Spleen (tissue), 7 donors: ENCODE measurements at regions not wholly inside any gene's neighbourhood (a gene's known extent, or its start where the extent isn't known, plus 50 kb on each side); places are given as distances from the start of the nearest gene placed in this dataset.

Experiments
- POLR2AphosphoS5 ChIP-seq, 3 donors: sonication (generic); formaldehyde crosslinking; IDR thresholded peaks; one replicate each; pipeline ENCODE4 v1.5.1; 2017; ENCODE audit warnings: antibody characterized with exemption in 3 of 3
- TF ChIP-seq, protein P1 (sequence below), 11 experiments: fragments of 200-600 bp in 7 of 11; fragments of 450-650 bp in 4 of 11; sonication (generic) in 4 of 11; IDR thresholded peaks in 8 of 11; conservative IDR thresholded peaks in 3 of 11; 1 replicate in 7 of 11; 2 replicates in 4 of 11; pipeline versions ENCODE4 v1.4.0 to v1.8.0; 2016 to 2021; ENCODE audit warnings: antibody characterized with exemption in 11 of 11, inconsistent platforms in 4 of 11, mild to moderate bottlenecking in 1 of 11
- donor health status: DM: no; HTN: no; CAD: no; lungs with moderate emphysema.
- donor health status: DM: no; HTN: no; CAD: no.
- donor health status: DM: no; HTN: no; CAD: no.

GRCh38 chr11:123378096-123378495 is 52.0 kb upstream of the GRAMD1B start:
- TF ChIP-seq, protein P1, sequence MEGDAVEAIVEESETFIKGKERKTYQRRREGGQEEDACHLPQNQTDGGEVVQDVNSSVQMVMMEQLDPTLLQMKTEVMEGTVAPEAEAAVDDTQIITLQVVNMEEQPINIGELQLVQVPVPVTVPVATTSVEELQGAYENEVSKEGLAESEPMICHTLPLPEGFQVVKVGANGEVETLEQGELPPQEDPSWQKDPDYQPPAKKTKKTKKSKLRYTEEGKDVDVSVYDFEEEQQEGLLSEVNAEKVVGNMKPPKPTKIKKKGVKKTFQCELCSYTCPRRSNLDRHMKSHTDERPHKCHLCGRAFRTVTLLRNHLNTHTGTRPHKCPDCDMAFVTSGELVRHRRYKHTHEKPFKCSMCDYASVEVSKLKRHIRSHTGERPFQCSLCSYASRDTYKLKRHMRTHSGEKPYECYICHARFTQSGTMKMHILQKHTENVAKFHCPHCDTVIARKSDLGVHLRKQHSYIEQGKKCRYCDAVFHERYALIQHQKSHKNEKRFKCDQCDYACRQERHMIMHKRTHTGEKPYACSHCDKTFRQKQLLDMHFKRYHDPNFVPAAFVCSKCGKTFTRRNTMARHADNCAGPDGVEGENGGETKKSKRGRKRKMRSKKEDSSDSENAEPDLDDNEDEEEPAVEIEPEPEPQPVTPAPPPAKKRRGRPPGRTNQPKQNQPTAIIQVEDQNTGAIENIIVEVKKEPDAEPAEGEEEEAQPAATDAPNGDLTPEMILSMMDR (IDR thresholded peaks at IDR 0.05 in 8 of 11, conservative IDR thresholded peaks at IDR 0.05 in 3 of 11), result no peak
- TF ChIP-seq POLR2AphosphoS5 (IDR thresholded peaks at IDR 0.05), result no peak
